ENCODE measurements at regions not wholly inside any gene's neighbourhood (a gene's known extent, or its start where the extent isn't known, plus 50 kb on each side); places are given as distances from the start of the nearest gene placed in this dataset.

GRCh38 chr17:33966410-33967059 is 288.6 kb upstream of the CCL2 start:
- Histone ChIP-seq H3K27ac (ENCODE audit: low read depth in 1 of 2, low read length in 1 of 2) (no peak overlapping the region), H3K9me3 (ENCODE audit: control insufficient read depth in 4 of 4, insufficient read depth in 3 of 4, low read length in 3 of 4) (no peaks in the 10 kb centered on the region), H3K9ac (ENCODE audit: insufficient read depth in 1 of 2, low read length in 2 of 2) (no peak overlapping the region), H3K4me1 (ENCODE audit: control insufficient read depth in 5 of 5, insufficient read depth in 5 of 5, low read length in 5 of 5) (no peaks in the 10 kb centered on the region), H3K36me3 (ENCODE audit: control insufficient read depth in 4 of 4, insufficient read depth in 4 of 4, low read length in 4 of 4) (no peaks in the 10 kb centered on the region), H3K4me3 (no peak overlapping the region), H3K27me3 (ENCODE audit: control insufficient read depth in 3 of 3, insufficient read depth in 3 of 3, low read length in 2 of 3) (peaks cover 0 to 9% (median 0%) of the 10 kb centered on the region in 3 donors)
- TF ChIP-seq CTCF (IDR thresholded peaks at IDR 0.05; ENCODE audit: control extremely low read depth, extremely low read depth) = no peak
- WGBS, 2 donors = 74 to 76% methylated on average over 9 of the region's 9 CpGs
- ATAC-seq (ENCODE audit: insufficient read depth, low FRiP score) (no peak), DNase-seq (no peak)

GRCh38 chr17:33967608-33968349 is 287.3 kb upstream of the CCL2 start:
- H3K4me3 ChIP-seq = no peak overlapping the region
- DNase-seq (no peak), ATAC-seq (ENCODE audit: insufficient read depth, low FRiP score) (no peak)
- no peak overlapping the region for H3K9ac ChIP-seq (ENCODE audit: insufficient read depth in 1 of 2, low read length in 2 of 2)
- H3K4me1 ChIP-seq (ENCODE audit: control insufficient read depth in 5 of 5, insufficient read depth in 5 of 5, low read length in 5 of 5) = no peaks in the 10 kb centered on the region
- no peaks in the 10 kb centered on the region for H3K9me3 ChIP-seq (ENCODE audit: control insufficient read depth in 4 of 4, insufficient read depth in 3 of 4, low read length in 3 of 4)
- TF ChIP-seq CTCF (IDR thresholded peaks at IDR 0.05; ENCODE audit: control extremely low read depth, extremely low read depth) = no peak
- 48 to 57% methylated on average over 8 of the region's 8 CpGs for WGBS, 2 donors
- no peak overlapping the region for H3K27ac ChIP-seq (ENCODE audit: low read depth in 1 of 2, low read length in 1 of 2)
- no peaks in the 10 kb centered on the region for H3K36me3 ChIP-seq (ENCODE audit: control insufficient read depth in 4 of 4, insufficient read depth in 4 of 4, low read length in 4 of 4)
- H3K27me3 ChIP-seq (ENCODE audit: control insufficient read depth in 3 of 3, insufficient read depth in 3 of 3, low read length in 2 of 3) = peaks cover 0 to 13% (median 0%) of the 10 kb centered on the region in 3 donors

- Histone ChIP-seq H3K4me1 (ENCODE audit: control insufficient read depth in 5 of 5, insufficient read depth in 5 of 5, low read length in 5 of 5) (no peaks in the 10 kb centered on the region), H3K4me3 (no peak overlapping the region), H3K36me3 (ENCODE audit: control insufficient read depth in 4 of 4, insufficient read depth in 4 of 4, low read length in 4 of 4) (no peaks in the 10 kb centered on the region), H3K27ac (ENCODE audit: low read depth in 1 of 2, low read length in 1 of 2) (no peak overlapping the region), H3K9me3 (ENCODE audit: control insufficient read depth in 4 of 4, insufficient read depth in 3 of 4, low read length in 3 of 4) (no peaks in the 10 kb centered on the region), H3K27me3 (ENCODE audit: control insufficient read depth in 3 of 3, insufficient read depth in 3 of 3, low read length in 2 of 3) (peaks cover 0 to 13% (median 0%) of the 10 kb centered on the region in 3 donors), H3K9ac (ENCODE audit: insufficient read depth in 1 of 2, low read length in 2 of 2) (no peak overlapping the region)
- no peak for TF ChIP-seq CTCF (IDR thresholded peaks at IDR 0.05; ENCODE audit: control extremely low read depth, extremely low read depth)
- DNase-seq (no peak), ATAC-seq (ENCODE audit: insufficient read depth, low FRiP score) (no peak)
- WGBS, 2 donors = 24 to 44% methylated on average over 9 of the region's 9 CpGs
These were observed 286.6 kb upstream of the CCL2 start for GRCh38 chr17:33968350-33969044.

Data from lung (tissue), 11 donors.